IPS-15b (cell line): ENCODE measurements at regions not wholly inside any gene's neighbourhood (a gene's known extent, or its start where the extent isn't known, plus 50 kb on each side); places are given as distances from the start of the nearest gene placed in this dataset.

Experiments
- H3K27me3 ChIP-seq: one replicate; pipeline ENCODE4 v1.6.1; 2013; ENCODE audit warnings: low read length; ENCODE audit not compliant: control insufficient read depth, insufficient read depth
- H3K36me3 ChIP-seq: one replicate; pipeline ENCODE4 v1.6.1; 2013; ENCODE audit warnings: low read length; ENCODE audit not compliant: control insufficient read depth, insufficient read depth
- H3K4me1 ChIP-seq: one replicate; pipeline ENCODE4 v1.6.1; 2013; ENCODE audit warnings: mild to moderate bottlenecking, low read length; ENCODE audit not compliant: control insufficient read depth, insufficient read depth
- H3K4me3 ChIP-seq: one replicate; pipeline ENCODE4 v1.5.1; 2013; ENCODE audit warnings: low read depth, low read length
- H3K9ac ChIP-seq: one replicate; pipeline ENCODE4 v1.6.1; 2013; ENCODE audit warnings: low read depth, mild to moderate bottlenecking, low read length
- H3K9me3 ChIP-seq: one replicate; pipeline ENCODE4 v1.6.1; 2013; ENCODE audit warnings: mild to moderate bottlenecking, low read length; ENCODE audit not compliant: control insufficient read depth, insufficient read depth

GRCh38 chr17:45706033-45706432 is 78.1 kb upstream of the CRHR1 start:
- Histone ChIP-seq H3K4me1 (peaks cover 13% of the 10 kb centered on the region), H3K9ac (no peak overlapping the region), H3K36me3 (no peaks in the 10 kb centered on the region), H3K9me3 (no peaks in the 10 kb centered on the region), H3K27me3 (no peaks in the 10 kb centered on the region), H3K4me3 (no peak overlapping the region)

GRCh38 chr17:45708707-45709290 is 75.3 kb upstream of the CRHR1 start:
- H3K9me3 ChIP-seq, result no peaks in the 10 kb centered on the region
- H3K4me1 ChIP-seq, result peaks cover 5% of the 10 kb centered on the region
- no peaks in the 10 kb centered on the region for H3K36me3 ChIP-seq
- H3K9ac ChIP-seq, result no peak overlapping the region
- no peak overlapping the region for H3K4me3 ChIP-seq
- no peaks in the 10 kb centered on the region for H3K27me3 ChIP-seq

- H3K36me3 ChIP-seq, result no peaks in the 10 kb centered on the region
- H3K9me3 ChIP-seq, result no peaks in the 10 kb centered on the region
- no peak overlapping the region for H3K9ac ChIP-seq
- peaks cover 5% of the 10 kb centered on the region for H3K4me1 ChIP-seq
- no peak overlapping the region for H3K4me3 ChIP-seq
- no peaks in the 10 kb centered on the region for H3K27me3 ChIP-seq
Observed at GRCh38 chr17:45709728-45710288, 74.3 kb upstream of the CRHR1 start.

- Histone ChIP-seq H3K4me3 (no peak overlapping the region), H3K27me3 (no peaks in the 10 kb centered on the region), H3K36me3 (no peaks in the 10 kb centered on the region), H3K9me3 (no peaks in the 10 kb centered on the region), H3K4me1 (no peaks in the 10 kb centered on the region), H3K9ac (no peak overlapping the region)
Observed at GRCh38 chr17:45715787-45716186, 68.3 kb upstream of the CRHR1 start.

- Histone ChIP-seq H3K9me3 (no peaks in the 10 kb centered on the region), H3K4me1 (no peaks in the 10 kb centered on the region), H3K9ac (no peak overlapping the region), H3K36me3 (no peaks in the 10 kb centered on the region), H3K27me3 (no peaks in the 10 kb centered on the region), H3K4me3 (no peak overlapping the region)
Observed at GRCh38 chr17:45718791-45719190, 65.3 kb upstream of the CRHR1 start.

- Histone ChIP-seq H3K9ac (no peak overlapping the region), H3K4me3 (no peak overlapping the region), H3K4me1 (no peaks in the 10 kb centered on the region), H3K9me3 (no peaks in the 10 kb centered on the region), H3K27me3 (no peaks in the 10 kb centered on the region), H3K36me3 (no peaks in the 10 kb centered on the region)
Observed at GRCh38 chr17:45719335-45720071, 64.6 kb upstream of the CRHR1 start.

GRCh38 chr17:45720386-45720785 is 63.7 kb upstream of the CRHR1 start:
- Histone ChIP-seq H3K27me3 (peaks cover 5% of the 10 kb centered on the region), H3K4me1 (no peaks in the 10 kb centered on the region), H3K36me3 (no peaks in the 10 kb centered on the region), H3K9me3 (no peaks in the 10 kb centered on the region), H3K4me3 (no peak overlapping the region), H3K9ac (no peak overlapping the region)

GRCh38 chr17:45722161-45722560 is 62.0 kb upstream of the CRHR1 start:
- H3K4me3 ChIP-seq, result no peak overlapping the region
- H3K9ac ChIP-seq, result no peak overlapping the region
- H3K9me3 ChIP-seq, result no peaks in the 10 kb centered on the region
- H3K36me3 ChIP-seq, result no peaks in the 10 kb centered on the region
- H3K27me3 ChIP-seq, result peaks cover 7% of the 10 kb centered on the region
- no peaks in the 10 kb centered on the region for H3K4me1 ChIP-seq

- H3K9ac ChIP-seq, result no peak overlapping the region
- no peaks in the 10 kb centered on the region for H3K36me3 ChIP-seq
- H3K9me3 ChIP-seq, result no peaks in the 10 kb centered on the region
- H3K4me1 ChIP-seq, result no peaks in the 10 kb centered on the region
- H3K4me3 ChIP-seq, result no peak overlapping the region
- H3K27me3 ChIP-seq, result peaks cover 14% of the 10 kb centered on the region
Observed at GRCh38 chr17:45729294-45729907, 54.7 kb upstream of the CRHR1 start.

GRCh38 chr17:45730192-45730591 is 53.9 kb upstream of the CRHR1 start:
- Histone ChIP-seq H3K27me3 (peaks cover 11% of the 10 kb centered on the region), H3K9ac (no peak overlapping the region), H3K4me3 (no peak overlapping the region), H3K4me1 (no peaks in the 10 kb centered on the region), H3K9me3 (no peaks in the 10 kb centered on the region), H3K36me3 (no peaks in the 10 kb centered on the region)

- no peaks in the 10 kb centered on the region for H3K36me3 ChIP-seq
- H3K9me3 ChIP-seq, result no peaks in the 10 kb centered on the region
- H3K4me1 ChIP-seq, result no peaks in the 10 kb centered on the region
- H3K4me3 ChIP-seq, result no peak overlapping the region
- H3K27me3 ChIP-seq, result peaks cover 10% of the 10 kb centered on the region
- no peak overlapping the region for H3K9ac ChIP-seq
Observed at GRCh38 chr17:45731459-45731858, 52.7 kb upstream of the CRHR1 start.
